Psoas muscle (tissue), 7 donors: ENCODE measurements at regions not wholly inside any gene's neighbourhood (a gene's known extent, or its start where the extent isn't known, plus 50 kb on each side); places are given as distances from the start of the nearest gene placed in this dataset.

ENCODE experiments used
- ATAC-seq, 4 donors: fragments of 200-7000 bp; cut with Tn5 transposase; one replicate each; pipeline ENCODE4 v1.9.1; 2020; ENCODE audit warnings: moderate library complexity in 3 of 4, mild to moderate bottlenecking in 2 of 4
- DNase-seq, 2 donors: peaks; one replicate each; pipeline ENCODE4 v3.0.0-alpha.2; 2020
- H3K27ac ChIP-seq: fragments of 200-600 bp; one replicate; pipeline ENCODE4 v1.8.0; 2022
- H3K27me3 ChIP-seq, 3 donors: fragments of 200-600 bp in 1 of 3; one replicate each; pipeline versions ENCODE4 v1.6.1 to v1.8.0; 2013 to 2022; ENCODE audit warnings: low read length in 2 of 3, mild to moderate bottlenecking in 2 of 3, moderate library complexity in 1 of 3; ENCODE audit not compliant: insufficient read depth in 3 of 3
- H3K36me3 ChIP-seq, 2 donors: fragments of 200-600 bp in 1 of 2; one replicate each; pipeline versions ENCODE4 v1.6.1 to v1.8.0; 2013 to 2022; ENCODE audit warnings: low read depth in 1 of 2, mild to moderate bottlenecking in 1 of 2, moderate library complexity in 1 of 2; ENCODE audit not compliant: insufficient read depth in 1 of 2
- H3K4me1 ChIP-seq: fragments of 200-600 bp; one replicate; pipeline ENCODE4 v1.8.0; 2022
- H3K4me3 ChIP-seq: fragments of 200-600 bp; one replicate; pipeline ENCODE4 v1.8.0; 2022; ENCODE audit warnings: mild to moderate bottlenecking
- H3K9me3 ChIP-seq: fragments of 200-600 bp; one replicate; pipeline ENCODE4 v1.8.0; 2022
- CTCF ChIP-seq: fragments of 200-600 bp; IDR thresholded peaks from one replicate; pipeline ENCODE4 v1.8.0; 2022; ENCODE audit warnings: antibody characterized with exemption
- WGBS, 3 donors: extraction: QIAGEN DNeasy Blood & Tissue Kit; methylation state at CpG; one replicate each; pipeline versions ENCODE4 v1.1.6 to v1.1.7; 2013; 5-methylcytosine and 5-hydroxymethylcytosine counted together
- intact Hi-C, 2 donors: fragments of 100-400 bp; cut with DNase I; formaldehyde crosslinking; loops; one replicate each; pipeline versions ENCODE4 v1.11.0 to v1.14.2; 2022
- donor health status: healthy with polysubstance abuse.
- donor health status: DM: no; HTN: no; CAD: no; lungs with moderate emphysema.
- donor health status: Bipolar disorder and iron deficiency.
- donor health status: healthy.
- donor health status: DM: yes; HTN: yes; CAD: no.
- donor health status: DM: no; HTN: no; CAD: no.
- donor health status: DM: yes; HTN: yes; CAD: no.

GRCh38 chr2:144237108-144237507 lies 282.8 kb downstream of the ZEB2 start:
- H3K27me3 ChIP-seq: no peaks in the 10 kb centered on the region
- no peak for ATAC-seq
- H3K9me3 ChIP-seq: no peaks in the 10 kb centered on the region
- intact Hi-C loops: no loop called here
- DNase-seq: no peak
- WGBS, 3 donors: 86 to 95% (median 92%) methylated on average over 4 of the region's 4 CpGs
- H3K4me3 ChIP-seq: no peak overlapping the region
- no peaks in the 10 kb centered on the region for H3K36me3 ChIP-seq
- H3K4me1 ChIP-seq: peaks cover 5% of the 10 kb centered on the region
- no peak overlapping the region for H3K27ac ChIP-seq
- TF ChIP-seq CTCF: no peak

- TF ChIP-seq CTCF: no peak
- Histone ChIP-seq H3K4me3 (no peak overlapping the region), H3K4me1 (no peaks in the 10 kb centered on the region), H3K36me3 (no peaks in the 10 kb centered on the region), H3K27ac (no peak overlapping the region), H3K9me3 (no peaks in the 10 kb centered on the region), H3K27me3 (no peaks in the 10 kb centered on the region)
- intact Hi-C loops: no loop called here
- DNase-seq (no peak), ATAC-seq (no peak)
- WGBS, 3 donors: 68 to 73% (median 71%) methylated on average over 1 of the region's 1 CpG
Measured at GRCh38 chr2:144235050-144235449, 284.9 kb downstream of the ZEB2 start.

- no peaks in the 10 kb centered on the region for H3K9me3 ChIP-seq
- no peak overlapping the region for H3K4me3 ChIP-seq
- no peaks in the 10 kb centered on the region for H3K36me3 ChIP-seq
- intact Hi-C loops: no loop called here
- H3K4me1 ChIP-seq: no peaks in the 10 kb centered on the region
- TF ChIP-seq CTCF: no peak
- ATAC-seq (no peak), DNase-seq (no peak)
- H3K27me3 ChIP-seq: no peaks in the 10 kb centered on the region
- no peak overlapping the region for H3K27ac ChIP-seq
- 34 to 72% (median 55%) methylated on average over 4 of the region's 4 CpGs for WGBS, 3 donors
Measured at GRCh38 chr2:144234542-144234871, 285.4 kb downstream of the ZEB2 start.

- H3K36me3 ChIP-seq: no peaks in the 10 kb centered on the region
- WGBS, 3 donors: 69 to 87% (median 71%) methylated on average over 3 of the region's 3 CpGs
- no peak overlapping the region for H3K27ac ChIP-seq
- H3K4me3 ChIP-seq: no peak overlapping the region
- no peak for DNase-seq
- intact Hi-C loops: no loop called here
- H3K27me3 ChIP-seq: no peaks in the 10 kb centered on the region
- no peaks in the 10 kb centered on the region for H3K9me3 ChIP-seq
- no peaks in the 10 kb centered on the region for H3K4me1 ChIP-seq
- TF ChIP-seq CTCF: no peak
- ATAC-seq: no peak
Measured at GRCh38 chr2:144233733-144234541, 286.0 kb downstream of the ZEB2 start.

GRCh38 chr2:144233317-144233716 lies 286.6 kb downstream of the ZEB2 start:
- no peaks in the 10 kb centered on the region for H3K9me3 ChIP-seq
- TF ChIP-seq CTCF: no peak
- 47 to 65% (median 58%) methylated on average over 2 of the region's 2 CpGs for WGBS, 3 donors
- H3K27ac ChIP-seq: no peak overlapping the region
- H3K27me3 ChIP-seq: no peaks in the 10 kb centered on the region
- H3K36me3 ChIP-seq: no peaks in the 10 kb centered on the region
- intact Hi-C loops: no loop called here
- H3K4me1 ChIP-seq: no peaks in the 10 kb centered on the region
- DNase-seq: no peak
- H3K4me3 ChIP-seq: no peak overlapping the region
- no peak for ATAC-seq
